Heart left ventricle (tissue), 16 donors: ENCODE measurements at regions not wholly inside any gene's neighbourhood (a gene's known extent, or its start where the extent isn't known, plus 50 kb on each side); places are given as distances from the start of the nearest gene placed in this dataset.

ENCODE experiments used
- ATAC-seq, 4 donors: fragments of 200-7000 bp; cut with Tn5 transposase; one replicate each; pipeline ENCODE4 v1.9.1; 2020 to 2022; ENCODE audit warnings: moderate library complexity in 4 of 4, mild to moderate bottlenecking in 3 of 4, moderate number of reproducible peaks in 1 of 4
- DNase-seq, 5 donors: peaks; one replicate each; pipeline ENCODE4 v3.0.0-alpha.2; 2020
- H3K27ac ChIP-seq, 12 donors: fragments of 200-600 bp; sonication (generic) in 4 of 12; one replicate each; pipeline versions ENCODE4 v1.5.0 to v1.8.0; 2016 to 2022; ENCODE audit warnings: mild to moderate bottlenecking in 2 of 12
- H3K27me3 ChIP-seq, 9 donors: fragments of 200-600 bp; sonication (generic) in 2 of 9; one replicate each; pipeline versions ENCODE4 v1.5.1 to v1.8.0; 2016 to 2022; ENCODE audit warnings: mild to moderate bottlenecking in 3 of 9
- H3K36me3 ChIP-seq, 9 donors: fragments of 200-600 bp; sonication (generic) in 2 of 9; one replicate each; pipeline versions ENCODE4 v1.5.0 to v1.8.0; 2018 to 2022; ENCODE audit warnings: mild to moderate bottlenecking in 2 of 9
- H3K4me1 ChIP-seq, 12 donors: fragments of 200-600 bp; sonication (generic) in 4 of 12; one replicate each; pipeline versions ENCODE4 v1.5.0 to v1.8.0; 2016 to 2022; ENCODE audit warnings: mild to moderate bottlenecking in 3 of 12
- H3K4me3 ChIP-seq, 12 donors: fragments of 200-600 bp; sonication (generic) in 4 of 12; one replicate each; pipeline versions ENCODE4 v1.5.0 to v1.8.0; 2017 to 2022; ENCODE audit warnings: mild to moderate bottlenecking in 9 of 12, moderate library complexity in 4 of 12
- H3K9me3 ChIP-seq, 12 donors: fragments of 200-600 bp; sonication (generic) in 4 of 12; one replicate each; pipeline versions ENCODE4 v1.5.0 to v1.8.0; 2016 to 2022; ENCODE audit warnings: mild to moderate bottlenecking in 1 of 12
- POLR2A ChIP-seq, 2 donors: fragments of 450-650 bp; IDR thresholded peaks; one replicate each; pipeline ENCODE4 v1.6.1; 2017; ENCODE audit warnings: antibody characterized with exemption in 2 of 2, mild to moderate bottlenecking in 2 of 2, moderate library complexity in 2 of 2
- WGBS, 4 donors: extraction: QIAGEN DNeasy Blood & Tissue Kit in 2 of 4; methylation state at CpG; one replicate each; pipeline versions ENCODE4 v1.1.5 to v1.1.7; 2013 to 2018; 5-methylcytosine and 5-hydroxymethylcytosine counted together
- intact Hi-C, 10 donors: fragments of 100-400 bp; cut with DNase I; formaldehyde crosslinking; loops; one replicate each; pipeline versions ENCODE4 v1.11.1 to v1.14.2; 2022
- TF ChIP-seq, protein P1 (sequence below), 12 donors: fragments of 200-600 bp; sonication (generic) in 4 of 12; IDR thresholded peaks; one replicate each; pipeline versions ENCODE4 v1.5.0 to v1.8.0; 2018 to 2022; ENCODE audit warnings: antibody characterized with exemption in 12 of 12, mild to moderate bottlenecking in 5 of 12
- donor health status: ischemic (EF 13 %, LVEDD 7.1; RV severe dilation, severe dysfunction).
- donor health status: healthy with polysubstance abuse.
- donor health status: DM: no; HTN: yes; CAD: no.
- donor health status: DM: no; HTN: no; CAD: no.
- donor health status: ischemic (EF 25% LVEDD 6.9; RV normal size, moderate dysfunction).
- donor health status: ischemic (EF 25% LVEDD 5.7; RV mildly dilated, moderate dysfunction).
- donor health status: healthy.
- donor health status: DM: yes; HTN: yes; CAD: no.
- donor health status: ischemic (EF 35%, LVEDD 5.7; RV mildly dilated, moderate dysfunction).
- donor health status: nonischemic (EF 11% LVEDD 7.7; RV severe dilation, severe dysfunction).
- donor health status: DM: yes; HTN: yes; CAD: no.
- donor health status: PGD.
- donor health status: ischemic (EF 29% LVEDD 5.4; RV normal size, mild dysfunction).
- donor health status: nonischemic (EF 23%, LVEDD 6.1; RV moderate dilation, normal function).

GRCh38 chr7:155161690-155162089, 91.6 kb downstream of the HTR5A start:
- no peak for TF ChIP-seq POLR2A (IDR thresholded peaks at IDR 0.05)
- TF ChIP-seq, protein P1, sequence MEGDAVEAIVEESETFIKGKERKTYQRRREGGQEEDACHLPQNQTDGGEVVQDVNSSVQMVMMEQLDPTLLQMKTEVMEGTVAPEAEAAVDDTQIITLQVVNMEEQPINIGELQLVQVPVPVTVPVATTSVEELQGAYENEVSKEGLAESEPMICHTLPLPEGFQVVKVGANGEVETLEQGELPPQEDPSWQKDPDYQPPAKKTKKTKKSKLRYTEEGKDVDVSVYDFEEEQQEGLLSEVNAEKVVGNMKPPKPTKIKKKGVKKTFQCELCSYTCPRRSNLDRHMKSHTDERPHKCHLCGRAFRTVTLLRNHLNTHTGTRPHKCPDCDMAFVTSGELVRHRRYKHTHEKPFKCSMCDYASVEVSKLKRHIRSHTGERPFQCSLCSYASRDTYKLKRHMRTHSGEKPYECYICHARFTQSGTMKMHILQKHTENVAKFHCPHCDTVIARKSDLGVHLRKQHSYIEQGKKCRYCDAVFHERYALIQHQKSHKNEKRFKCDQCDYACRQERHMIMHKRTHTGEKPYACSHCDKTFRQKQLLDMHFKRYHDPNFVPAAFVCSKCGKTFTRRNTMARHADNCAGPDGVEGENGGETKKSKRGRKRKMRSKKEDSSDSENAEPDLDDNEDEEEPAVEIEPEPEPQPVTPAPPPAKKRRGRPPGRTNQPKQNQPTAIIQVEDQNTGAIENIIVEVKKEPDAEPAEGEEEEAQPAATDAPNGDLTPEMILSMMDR (IDR thresholded peaks at IDR 0.05) = no peak
- ATAC-seq (no peak), DNase-seq (no peak)
- intact Hi-C loops = no loop called here
- peaks cover 0 to 5% (median 0%) of the 10 kb centered on the region in 12 donors for H3K9me3 ChIP-seq
- H3K36me3 ChIP-seq = no peaks in the 10 kb centered on the region
- peaks cover 0 to 4% (median 0%) of the 10 kb centered on the region in 9 donors for H3K27me3 ChIP-seq
- H3K4me1 ChIP-seq = no peaks in the 10 kb centered on the region
- 75 to 86% (median 78%) methylated on average over 5 of the region's 5 CpGs for WGBS, 4 donors
- no peak overlapping the region for H3K27ac ChIP-seq
- no peak overlapping the region for H3K4me3 ChIP-seq

DNA sequence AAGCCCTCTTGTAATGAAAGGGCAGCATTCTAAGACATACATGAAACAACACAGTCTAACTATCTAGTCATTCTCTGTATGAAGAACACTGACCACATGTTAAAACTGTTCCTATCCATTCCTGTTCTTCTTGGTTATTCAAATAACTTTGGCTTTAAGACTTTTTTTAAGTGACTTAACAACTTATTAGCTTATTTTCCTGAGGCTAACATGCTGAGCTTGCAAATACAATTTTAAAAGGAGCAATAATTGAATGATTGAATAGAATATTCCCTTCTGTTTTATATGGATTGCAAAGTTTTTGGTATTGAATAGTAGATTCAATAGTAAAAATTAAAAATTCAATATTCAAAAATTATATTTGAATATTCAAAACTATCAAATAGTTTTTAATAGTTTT, 92.3 kb downstream of the HTR5A start:
- Histone ChIP-seq H3K9me3 (peaks cover 0 to 5% (median 0%) of the 10 kb centered on the region in 12 donors), H3K4me3 (no peak overlapping the region), H3K36me3 (no peaks in the 10 kb centered on the region), H3K4me1 (no peaks in the 10 kb centered on the region), H3K27me3 (peaks cover 0 to 7% (median 0%) of the 10 kb centered on the region in 9 donors), H3K27ac (no peak overlapping the region)
- DNase-seq (no peak), ATAC-seq (no peak)
- intact Hi-C loops = no loop called here
- TF ChIP-seq, protein P1 (IDR thresholded peaks at IDR 0.05) = no peak
- TF ChIP-seq POLR2A (IDR thresholded peaks at IDR 0.05) = no peak

DNA sequence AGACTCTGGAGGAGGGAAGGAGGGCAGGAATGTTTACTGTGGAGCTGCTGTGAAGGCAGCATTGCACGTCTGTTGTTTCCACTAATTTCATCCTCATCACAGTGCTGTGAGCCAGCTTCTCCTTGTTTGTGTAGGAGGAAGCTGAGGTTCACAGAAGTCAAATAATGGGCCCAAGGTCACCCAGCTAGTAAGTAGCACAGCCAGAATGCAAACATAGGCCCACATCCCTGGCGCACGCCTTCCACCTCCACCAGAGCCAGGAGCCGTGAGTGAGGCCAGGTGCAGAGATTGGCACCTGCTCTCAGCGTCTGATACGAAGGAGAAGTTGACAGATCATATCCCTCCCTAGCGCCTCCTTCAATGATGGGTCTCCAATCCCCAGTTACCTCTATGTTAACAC, 93.6 kb downstream of the HTR5A start:
- 77 to 84% (median 79%) methylated on average over 7 of the region's 7 CpGs for WGBS, 4 donors
- ATAC-seq = no peak

DNA sequence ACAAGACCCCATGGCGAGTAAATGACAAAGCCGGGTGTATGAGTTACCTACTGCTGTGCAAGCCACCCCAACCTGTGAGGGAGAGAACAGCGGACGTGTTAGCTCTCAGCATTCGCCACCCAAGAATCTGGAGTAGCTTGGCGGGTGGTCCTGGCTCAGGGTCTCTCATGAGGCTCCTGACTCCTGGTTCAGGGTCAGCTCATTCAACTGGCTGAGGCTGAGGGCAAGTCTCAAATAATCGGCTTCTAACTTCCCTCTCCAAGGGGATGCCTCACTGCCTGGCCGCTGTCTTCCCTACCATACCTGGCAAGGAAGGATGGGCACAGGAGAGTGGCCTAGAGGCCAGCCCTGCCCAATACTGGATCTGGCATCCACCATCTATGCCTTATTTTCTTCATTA, 94.2 kb downstream of the HTR5A start:
- Histone ChIP-seq H3K27ac (no peak overlapping the region), H3K4me3 (no peak overlapping the region), H3K36me3 (no peaks in the 10 kb centered on the region), H3K27me3 (peaks cover 0 to 17% (median 0%) of the 10 kb centered on the region in 9 donors), H3K9me3 (no peaks in the 10 kb centered on the region), H3K4me1 (no peaks in the 10 kb centered on the region)
- intact Hi-C loops = no loop called here
- ATAC-seq (no peak), DNase-seq (no peak)
- 83 to 89% (median 84%) methylated on average over 8 of the region's 8 CpGs for WGBS, 4 donors
- no peak for TF ChIP-seq POLR2A (IDR thresholded peaks at IDR 0.05)
- TF ChIP-seq, protein P1 (IDR thresholded peaks at IDR 0.05) = no peak

More for the DNA sequence above, 93.6 kb downstream of the HTR5A start:
- Histone ChIP-seq H3K4me3 (no peak overlapping the region), H3K9me3 (peaks cover 0 to under 1% (median 0%) of the 10 kb centered on the region in 12 donors), H3K36me3 (no peaks in the 10 kb centered on the region), H3K27me3 (peaks cover 0 to 14% (median 0%) of the 10 kb centered on the region in 9 donors), H3K4me1 (no peaks in the 10 kb centered on the region), H3K27ac (no peak overlapping the region)
- DNase-seq = no peak
- intact Hi-C loops = no loop called here
- no peak for TF ChIP-seq POLR2A (IDR thresholded peaks at IDR 0.05)
- TF ChIP-seq, protein P1 (IDR thresholded peaks at IDR 0.05) = no peak
